Activated CD8-positive, alpha-beta T cell treated with anti-CD3 and anti-CD28 coated beads, Interleukin-2, amount 10 ng/mL, durations not matched to agents 7 days and 5 days (primary cell): ENCODE measurements at regions not wholly inside any gene's neighbourhood (a gene's known extent, or its start where the extent isn't known, plus 50 kb on each side); places are given as distances from the start of the nearest gene placed in this dataset.

Experiments used
- ATAC-seq: fragments of 150-1000 bp; cut with Tn5 transposase; one replicate; pipeline ENCODE4 v1.10.0; 2021; ENCODE audit warnings: moderate library complexity
- CTCF ChIA-PET: fragments of 350-600 bp; sonication (Branson Sonifier 250); formaldehyde crosslinking; loops from one replicate; lab custom pipeline; 2021; ENCODE audit warnings: antibody characterized with exemption; lab: Charles Lee
- POLR2A ChIA-PET: fragments of 350-600 bp; sonication (Branson Sonifier 250); formaldehyde crosslinking; loops from one replicate; lab custom pipeline; 2021; ENCODE audit warnings: antibody characterized with exemption; lab: Charles Lee
- DNase-seq: peaks from one replicate; pipeline ENCODE4 v3.0.0-alpha.2; 2020
- H3K27ac Mint-ChIP-seq: one replicate; pipeline ENCODE4 v1.8.0; 2021; ENCODE audit warnings: mild to moderate bottlenecking, mixed read lengths
- H3K27me3 Mint-ChIP-seq: one replicate; pipeline ENCODE4 v1.8.0; 2021; ENCODE audit warnings: low read depth, mixed read lengths
- H3K36me3 Mint-ChIP-seq: one replicate; pipeline ENCODE4 v1.8.0; 2021; ENCODE audit warnings: low read depth, mixed read lengths
- H3K4me1 Mint-ChIP-seq: one replicate; pipeline ENCODE4 v1.8.0; 2021; ENCODE audit warnings: low read depth, mixed read lengths
- H3K4me3 Mint-ChIP-seq: one replicate; pipeline ENCODE4 v1.8.0; 2021; ENCODE audit warnings: mild to moderate bottlenecking, mixed read lengths
- H3K9me3 Mint-ChIP-seq: one replicate; pipeline ENCODE4 v1.8.0; 2022; ENCODE audit warnings: mixed read lengths; ENCODE audit not compliant: insufficient read depth

GRCh38 chr5:62938927-62939326, 360.3 kb downstream of the LRRC70 start:
- H3K36me3 Mint-ChIP-seq = no peaks in the 10 kb centered on the region
- no peak for DNase-seq
- no peaks in the 10 kb centered on the region for H3K27me3 Mint-ChIP-seq
- no peaks in the 10 kb centered on the region for H3K9me3 Mint-ChIP-seq
- CTCF ChIA-PET = no interaction called here
- no peaks in the 10 kb centered on the region for H3K4me1 Mint-ChIP-seq
- H3K4me3 Mint-ChIP-seq = no peak overlapping the region
- no peak overlapping the region for H3K27ac Mint-ChIP-seq
- POLR2A ChIA-PET = no interaction called here
- ATAC-seq = no peak

- Mint-ChIP-seq H3K36me3 (no peaks in the 10 kb centered on the region), H3K4me3 (no peak overlapping the region), H3K27me3 (no peaks in the 10 kb centered on the region), H3K27ac (no peak overlapping the region), H3K9me3 (no peaks in the 10 kb centered on the region), H3K4me1 (no peaks in the 10 kb centered on the region)
- DNase-seq (no peak), ATAC-seq (no peak)
- ChIA-PET POLR2A (no interaction called here), CTCF (no interaction called here)
Measured at GRCh38 chr5:62937661-62938558, 359.3 kb downstream of the LRRC70 start.

- no peaks in the 10 kb centered on the region for H3K4me1 Mint-ChIP-seq
- DNase-seq = no peak
- ATAC-seq = no peak
- H3K4me3 Mint-ChIP-seq = no peak overlapping the region
- ChIA-PET CTCF (no interaction called here), POLR2A (interaction anchor here (0.6 to 1.1 kb wide), 2 partner anchors 12 to 146 kb away, joined by 4 to 5 read pairs; no protein-coding TSS in a partner anchor)
- H3K27me3 Mint-ChIP-seq = no peaks in the 10 kb centered on the region
- H3K36me3 Mint-ChIP-seq = no peaks in the 10 kb centered on the region
- no peaks in the 10 kb centered on the region for H3K9me3 Mint-ChIP-seq
- no peak overlapping the region for H3K27ac Mint-ChIP-seq
Measured at GRCh38 chr5:62935660-62936059, 357.0 kb downstream of the LRRC70 start.

GRCh38 chr5:62934319-62934718, 355.7 kb downstream of the LRRC70 start:
- ChIA-PET CTCF (no interaction called here), POLR2A (no interaction called here)
- Mint-ChIP-seq H3K36me3 (no peaks in the 10 kb centered on the region), H3K9me3 (no peaks in the 10 kb centered on the region), H3K27ac (no peak overlapping the region), H3K27me3 (no peaks in the 10 kb centered on the region), H3K4me3 (no peak overlapping the region), H3K4me1 (no peaks in the 10 kb centered on the region)
- ATAC-seq (no peak), DNase-seq (no peak)

- Mint-ChIP-seq H3K27ac (no peak overlapping the region), H3K4me1 (no peaks in the 10 kb centered on the region), H3K4me3 (no peak overlapping the region), H3K9me3 (no peaks in the 10 kb centered on the region), H3K27me3 (no peaks in the 10 kb centered on the region), H3K36me3 (no peaks in the 10 kb centered on the region)
- CTCF ChIA-PET = no interaction called here
- ATAC-seq (no peak), DNase-seq (no peak)
- POLR2A ChIA-PET = no interaction called here
Measured at GRCh38 chr5:62933261-62933660, 354.6 kb downstream of the LRRC70 start.

GRCh38 chr5:62931153-62931950, 352.7 kb downstream of the LRRC70 start:
- CTCF ChIA-PET = no interaction called here
- ATAC-seq = no peak
- Mint-ChIP-seq H3K4me3 (no peak overlapping the region), H3K27ac (no peak overlapping the region), H3K9me3 (no peaks in the 10 kb centered on the region), H3K27me3 (no peaks in the 10 kb centered on the region), H3K36me3 (no peaks in the 10 kb centered on the region), H3K4me1 (no peaks in the 10 kb centered on the region)
- DNase-seq = no peak
- POLR2A ChIA-PET = no interaction called here

- CTCF ChIA-PET = no interaction called here
- POLR2A ChIA-PET = no interaction called here
- H3K9me3 Mint-ChIP-seq = no peaks in the 10 kb centered on the region
- DNase-seq = no peak
- H3K27ac Mint-ChIP-seq = no peak overlapping the region
- no peaks in the 10 kb centered on the region for H3K36me3 Mint-ChIP-seq
- no peak overlapping the region for H3K4me3 Mint-ChIP-seq
- H3K27me3 Mint-ChIP-seq = no peaks in the 10 kb centered on the region
- no peak for ATAC-seq
- no peaks in the 10 kb centered on the region for H3K4me1 Mint-ChIP-seq
Measured at GRCh38 chr5:62922191-62922590, 343.6 kb downstream of the LRRC70 start.

GRCh38 chr5:62920856-62921255, 342.2 kb downstream of the LRRC70 start:
- Mint-ChIP-seq H3K4me3 (no peak overlapping the region), H3K27me3 (no peaks in the 10 kb centered on the region), H3K36me3 (no peaks in the 10 kb centered on the region), H3K27ac (no peak overlapping the region), H3K4me1 (no peaks in the 10 kb centered on the region), H3K9me3 (no peaks in the 10 kb centered on the region)
- ChIA-PET CTCF (no interaction called here), POLR2A (no interaction called here)
- ATAC-seq (no peak), DNase-seq (no peak)

DNA sequence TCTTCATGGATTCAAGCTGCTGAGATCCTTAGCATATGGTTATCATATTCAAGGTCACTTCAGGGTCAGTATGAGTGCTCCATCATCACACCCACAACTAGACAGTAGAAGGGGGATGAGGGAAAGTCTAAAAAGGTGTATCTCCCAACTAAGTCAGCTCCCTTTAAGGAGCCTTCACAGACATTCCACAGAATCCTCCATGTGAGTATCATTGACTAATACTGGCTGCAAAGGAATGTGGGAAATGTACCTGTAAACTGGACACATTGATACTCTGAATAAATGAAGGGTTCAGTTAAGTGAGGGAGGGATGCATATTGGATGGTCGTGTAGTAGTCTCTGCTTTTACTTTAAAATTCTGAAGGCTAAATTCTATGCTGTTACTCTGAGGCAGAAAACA, 330.7 kb downstream of the LRRC70 start:
- no peaks in the 10 kb centered on the region for H3K36me3 Mint-ChIP-seq
- ATAC-seq = no peak
- H3K4me1 Mint-ChIP-seq = no peaks in the 10 kb centered on the region
- no peaks in the 10 kb centered on the region for H3K9me3 Mint-ChIP-seq
- H3K27ac Mint-ChIP-seq = no peak overlapping the region
- ChIA-PET CTCF (no interaction called here), POLR2A (no interaction called here)
- no peak overlapping the region for H3K4me3 Mint-ChIP-seq
- no peak for DNase-seq
- H3K27me3 Mint-ChIP-seq = no peaks in the 10 kb centered on the region

DNA sequence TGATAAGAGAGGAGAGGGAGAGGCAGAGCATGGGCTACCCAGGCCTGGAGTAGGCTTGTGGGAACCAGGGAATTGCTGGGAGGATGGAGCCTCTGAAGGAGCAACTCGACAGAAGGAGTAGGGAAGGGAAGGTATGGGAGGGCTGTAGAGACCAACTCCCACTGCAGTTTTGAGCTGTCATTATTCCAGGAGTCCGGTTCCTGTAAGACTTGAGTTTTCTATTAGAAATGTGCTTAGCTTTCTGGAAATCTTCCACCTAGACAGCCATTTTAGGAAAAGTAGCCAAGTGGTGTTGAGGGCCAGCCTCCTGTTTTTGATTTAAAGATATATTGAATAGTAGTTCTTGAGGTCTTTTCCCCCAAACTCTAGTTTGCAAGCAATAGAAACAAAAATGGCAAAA, 323.5 kb downstream of the LRRC70 start:
- ChIA-PET CTCF (no interaction called here), POLR2A (no interaction called here)

DNA sequence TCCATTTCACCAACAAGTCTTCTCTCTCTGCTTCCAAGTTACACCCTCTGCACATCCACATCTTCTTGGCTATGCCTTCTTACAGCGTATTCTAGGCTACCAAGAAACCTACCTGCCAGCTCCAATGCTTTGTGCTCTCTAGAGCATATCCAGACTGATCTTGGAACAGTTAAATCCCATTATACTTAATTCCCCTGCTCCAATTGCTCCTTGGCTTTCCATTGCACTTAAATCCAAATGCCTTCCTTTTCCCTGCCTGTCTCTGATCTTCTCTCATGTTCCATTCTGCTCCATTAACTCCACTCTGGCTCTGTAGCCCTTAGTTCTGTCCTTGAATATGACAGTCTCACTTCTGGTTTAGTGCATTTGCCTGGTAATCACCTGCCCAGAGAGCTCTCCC, 322.4 kb downstream of the LRRC70 start:
- H3K36me3 Mint-ChIP-seq = no peaks in the 10 kb centered on the region
- no peak overlapping the region for H3K27ac Mint-ChIP-seq
- ChIA-PET CTCF (no interaction called here), POLR2A (no interaction called here)
- DNase-seq (no peak), ATAC-seq (no peak)
- no peaks in the 10 kb centered on the region for H3K4me1 Mint-ChIP-seq
- H3K4me3 Mint-ChIP-seq = no peak overlapping the region
- H3K9me3 Mint-ChIP-seq = no peaks in the 10 kb centered on the region
- no peaks in the 10 kb centered on the region for H3K27me3 Mint-ChIP-seq

More for the DNA sequence above, 323.5 kb downstream of the LRRC70 start:
- Mint-ChIP-seq H3K27me3 (no peaks in the 10 kb centered on the region), H3K4me3 (no peak overlapping the region), H3K4me1 (no peaks in the 10 kb centered on the region), H3K27ac (no peak overlapping the region), H3K36me3 (no peaks in the 10 kb centered on the region), H3K9me3 (no peaks in the 10 kb centered on the region)
- ATAC-seq (no peak), DNase-seq (no peak)

GRCh38 chr5:62896121-62896893, 317.7 kb downstream of the LRRC70 start:
- H3K27ac Mint-ChIP-seq = no peak overlapping the region
- DNase-seq (no peak), ATAC-seq (no peak)
- no peaks in the 10 kb centered on the region for H3K27me3 Mint-ChIP-seq
- ChIA-PET POLR2A (no interaction called here), CTCF (no interaction called here)
- H3K4me1 Mint-ChIP-seq = no peaks in the 10 kb centered on the region
- no peaks in the 10 kb centered on the region for H3K36me3 Mint-ChIP-seq
- no peaks in the 10 kb centered on the region for H3K9me3 Mint-ChIP-seq
- no peak overlapping the region for H3K4me3 Mint-ChIP-seq
